ENCODE measurements at regions not wholly inside any gene's neighbourhood (a gene's known extent, or its start where the extent isn't known, plus 50 kb on each side); places are given as distances from the start of the nearest gene placed in this dataset.

GRCh38 chr18:54076166-54076565 is 148.3 kb downstream of the MBD2 start:
- no peak for TF ChIP-seq CTCF (IDR thresholded peaks at IDR 0.05 in 8 of 11, conservative IDR thresholded peaks at IDR 0.05 in 3 of 11)
- TF ChIP-seq POLR2AphosphoS5 (IDR thresholded peaks at IDR 0.05) = no peak
- no peak for TF ChIP-seq POLR2A (IDR thresholded peaks at IDR 0.05)

Measured in spleen (tissue), 7 donors.